Stimulated activated CD4-positive, alpha-beta T cell treated with anti-CD3 and anti-CD28 coated beads, Interleukin-1b, Interleukin-23, amount 100 ng/mL, for 4 hours (primary cell): ENCODE measurements at regions not wholly inside any gene's neighbourhood (a gene's known extent, or its start where the extent isn't known, plus 50 kb on each side); places are given as distances from the start of the nearest gene placed in this dataset.

ENCODE experiments used
- DNase-seq, 2 donors: peaks; one replicate each; pipeline ENCODE4 v3.0.0-alpha.2; 2020; ENCODE audit warnings: low read depth in 2 of 2

GRCh38 chr13:105611424-105611823 lies 924.0 kb downstream of the EFNB2 start:
- no peak for DNase-seq

- DNase-seq, result no peak
Measured at GRCh38 chr13:105608104-105608503, 927.4 kb downstream of the EFNB2 start.

GRCh38 chr13:105607426-105607825 lies 928.0 kb downstream of the EFNB2 start:
- no peak for DNase-seq

- DNase-seq, result no peak
Measured at GRCh38 chr13:105607016-105607415, 928.4 kb downstream of the EFNB2 start.

- DNase-seq, result no peak
Measured at GRCh38 chr13:105602956-105603670, 932.3 kb downstream of the EFNB2 start.

GRCh38 chr13:105599477-105600037 lies 935.9 kb downstream of the EFNB2 start:
- no peak for DNase-seq

GRCh38 chr13:105598529-105598928 lies 936.9 kb downstream of the EFNB2 start:
- DNase-seq, result no peak

- no peak for DNase-seq
Measured at GRCh38 chr13:105597573-105597972, 937.9 kb downstream of the EFNB2 start.

GRCh38 chr13:105595471-105595870 lies 940.0 kb downstream of the EFNB2 start:
- no peak for DNase-seq

GRCh38 chr13:105591277-105591676 lies 944.2 kb downstream of the EFNB2 start:
- no peak for DNase-seq

- no peak for DNase-seq
Measured at GRCh38 chr13:105587786-105588185, 947.7 kb downstream of the EFNB2 start.

- no peak for DNase-seq
Measured at GRCh38 chr13:105579821-105580710, 955.4 kb downstream of the EFNB2 start.

- no peak for DNase-seq
Measured at GRCh38 chr13:105573136-105573535, 962.3 kb downstream of the EFNB2 start.

- no peak for DNase-seq
Measured at GRCh38 chr13:105572401-105572800, 963.1 kb downstream of the EFNB2 start.

- no peak for DNase-seq
Measured at GRCh38 chr13:105569816-105570215, 965.6 kb downstream of the EFNB2 start.

GRCh38 chr13:105567951-105568525 lies 967.4 kb downstream of the EFNB2 start:
- no peak for DNase-seq

- no peak for DNase-seq
Measured at GRCh38 chr13:105565136-105565727, 970.2 kb downstream of the EFNB2 start.

- DNase-seq, result no peak
Measured at GRCh38 chr13:105552078-105552477, 983.4 kb downstream of the EFNB2 start.

- DNase-seq, result no peak
Measured at GRCh38 chr13:105547851-105548250, 987.6 kb downstream of the EFNB2 start.

GRCh38 chr13:105545811-105546210 lies 989.7 kb downstream of the EFNB2 start:
- no peak for DNase-seq

GRCh38 chr13:105543742-105544141 lies 991.7 kb downstream of the EFNB2 start:
- no peak for DNase-seq

GRCh38 chr13:105541565-105541964 lies 993.9 kb downstream of the EFNB2 start:
- DNase-seq, result no peak
